Kidney (tissue), 13 donors: ENCODE measurements at regions not wholly inside any gene's neighbourhood (a gene's known extent, or its start where the extent isn't known, plus 50 kb on each side); places are given as distances from the start of the nearest gene placed in this dataset.

Experiments
- DNase-seq, 5 donors: peaks; one replicate each; pipeline ENCODE4 v3.0.0-alpha.2; 2013 to 2020
- FAIRE-seq: peaks from 2 replicates; lab custom pipeline; 2012; peaks lifted over from hg19 to GRCh38; lab: Jason Lieb, UNC
- H3K27ac ChIP-seq, 2 donors: one replicate each; pipeline ENCODE4 v1.7.0; 2013; ENCODE audit warnings: low read depth in 2 of 2, low read length in 2 of 2, inconsistent platforms in 1 of 2
- H3K27me3 ChIP-seq: one replicate; pipeline ENCODE4 v1.7.1; 2013; ENCODE audit warnings: low read length, inconsistent platforms; ENCODE audit not compliant: control insufficient read depth, insufficient read depth
- H3K36me3 ChIP-seq, 3 donors: one replicate each; pipeline versions ENCODE4 v1.7.0 to v1.7.1; 2013; ENCODE audit warnings: low read length in 3 of 3, control low read depth in 1 of 3, inconsistent platforms in 1 of 3; ENCODE audit not compliant: insufficient read depth in 3 of 3, control insufficient read depth in 2 of 3
- H3K4me1 ChIP-seq, 3 donors: one replicate each; pipeline versions ENCODE4 v1.7.0 to v1.7.1; 2013; ENCODE audit warnings: low read length in 3 of 3, inconsistent platforms in 1 of 3, low read depth in 1 of 3; ENCODE audit not compliant: control insufficient read depth in 2 of 3, insufficient read depth in 2 of 3
- H3K4me3 ChIP-seq, 3 donors: one replicate each; pipeline versions ENCODE4 v1.7.0 to v1.8.1; 2013; ENCODE audit warnings: low read length in 3 of 3, control low read depth in 1 of 3, inconsistent platforms in 1 of 3
- H3K9ac ChIP-seq, 3 donors: one replicate each; pipeline versions ENCODE4 v1.7.0 to v1.7.1; 2013; ENCODE audit warnings: low read length in 3 of 3, control low read depth in 1 of 3, inconsistent platforms in 1 of 3
- H3K9me3 ChIP-seq, 3 donors: one replicate each; pipeline versions ENCODE4 v1.7.0 to v1.7.1; 2013; ENCODE audit warnings: low read length in 3 of 3, control low read depth in 1 of 3, inconsistent platforms in 1 of 3; ENCODE audit not compliant: control insufficient read depth in 2 of 3, insufficient read depth in 1 of 3
- intact Hi-C: fragments of 100-400 bp; cut with DNase I; formaldehyde crosslinking; loops from one replicate; pipeline ENCODE4 v1.11.1; 2022
- TF ChIP-seq, protein P1 (sequence below): IDR thresholded peaks from 3 replicates; pipeline ENCODE4 v1.5.1; 2012; ENCODE audit warnings: mild to moderate bottlenecking, moderate library complexity, borderline replicate concordance; ENCODE audit not compliant: insufficient read depth; ENCODE audit errors: extremely low read depth
- donor health status: control.
- donor health status: control.
- donor health status: control.
- donor health status: control.
- donor health status: control.
- donor health status: DM: yes; HTN: yes; CAD: no.
- donor health status: Normal renal cell carcinoma (clear cell type).

DNA sequence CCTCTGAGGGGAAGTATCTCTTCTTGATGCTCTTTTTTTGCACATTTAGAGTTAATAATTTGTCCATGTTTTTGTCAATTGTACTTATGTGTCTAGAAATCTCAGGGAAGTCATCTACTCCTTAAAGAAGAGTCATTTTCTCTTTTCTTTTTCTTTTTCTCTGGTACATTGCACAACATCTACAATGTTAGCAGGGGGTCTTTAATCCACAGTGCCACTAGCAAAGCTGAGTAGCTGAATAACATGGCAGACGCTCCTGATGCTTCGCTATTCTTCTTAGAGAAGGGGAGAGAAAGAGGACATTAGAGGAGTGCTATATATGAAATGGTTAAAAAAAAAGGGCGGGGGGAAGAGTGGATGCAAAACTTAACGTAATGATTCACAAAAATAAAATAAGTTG is 399.6 kb upstream of the CWC22 start:
- Histone ChIP-seq H3K27me3 (no peaks in the 10 kb centered on the region), H3K36me3 (no peaks in the 10 kb centered on the region), H3K9me3 (no peaks in the 10 kb centered on the region), H3K27ac (no peak overlapping the region), H3K4me3 (no peak overlapping the region), H3K9ac (no peak overlapping the region), H3K4me1 (no peaks in the 10 kb centered on the region)
- intact Hi-C loops: no loop called here
- no peak for DNase-seq
- TF ChIP-seq, protein P1, sequence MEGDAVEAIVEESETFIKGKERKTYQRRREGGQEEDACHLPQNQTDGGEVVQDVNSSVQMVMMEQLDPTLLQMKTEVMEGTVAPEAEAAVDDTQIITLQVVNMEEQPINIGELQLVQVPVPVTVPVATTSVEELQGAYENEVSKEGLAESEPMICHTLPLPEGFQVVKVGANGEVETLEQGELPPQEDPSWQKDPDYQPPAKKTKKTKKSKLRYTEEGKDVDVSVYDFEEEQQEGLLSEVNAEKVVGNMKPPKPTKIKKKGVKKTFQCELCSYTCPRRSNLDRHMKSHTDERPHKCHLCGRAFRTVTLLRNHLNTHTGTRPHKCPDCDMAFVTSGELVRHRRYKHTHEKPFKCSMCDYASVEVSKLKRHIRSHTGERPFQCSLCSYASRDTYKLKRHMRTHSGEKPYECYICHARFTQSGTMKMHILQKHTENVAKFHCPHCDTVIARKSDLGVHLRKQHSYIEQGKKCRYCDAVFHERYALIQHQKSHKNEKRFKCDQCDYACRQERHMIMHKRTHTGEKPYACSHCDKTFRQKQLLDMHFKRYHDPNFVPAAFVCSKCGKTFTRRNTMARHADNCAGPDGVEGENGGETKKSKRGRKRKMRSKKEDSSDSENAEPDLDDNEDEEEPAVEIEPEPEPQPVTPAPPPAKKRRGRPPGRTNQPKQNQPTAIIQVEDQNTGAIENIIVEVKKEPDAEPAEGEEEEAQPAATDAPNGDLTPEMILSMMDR: no peak
- FAIRE-seq: no peak

DNA sequence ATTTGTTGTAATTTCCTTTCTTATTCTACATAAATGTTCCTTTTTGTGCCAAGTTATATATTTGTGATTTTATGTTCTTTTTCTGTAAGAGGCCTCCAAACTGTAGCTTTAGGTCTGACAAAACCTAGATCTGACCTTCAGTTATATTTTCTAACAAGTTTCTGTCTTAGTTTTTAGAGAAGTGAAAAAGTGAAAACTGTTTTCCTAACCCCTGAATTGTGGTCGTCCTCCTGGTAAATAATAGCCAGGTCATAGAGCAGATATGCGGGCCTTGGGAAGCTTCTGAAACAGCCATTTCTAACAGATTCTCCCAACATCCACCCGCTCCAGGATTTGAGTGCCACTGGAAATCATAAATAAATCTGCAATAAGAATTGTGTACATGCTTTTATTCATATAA is 398.4 kb upstream of the CWC22 start:
- Histone ChIP-seq H3K9ac (no peak overlapping the region), H3K36me3 (no peaks in the 10 kb centered on the region), H3K9me3 (no peaks in the 10 kb centered on the region), H3K4me1 (no peaks in the 10 kb centered on the region), H3K27ac (no peak overlapping the region), H3K27me3 (no peaks in the 10 kb centered on the region), H3K4me3 (no peak overlapping the region)
- FAIRE-seq: no peak
- intact Hi-C loops: no loop called here
- no peak for DNase-seq
- TF ChIP-seq, protein P1: no peak

DNA sequence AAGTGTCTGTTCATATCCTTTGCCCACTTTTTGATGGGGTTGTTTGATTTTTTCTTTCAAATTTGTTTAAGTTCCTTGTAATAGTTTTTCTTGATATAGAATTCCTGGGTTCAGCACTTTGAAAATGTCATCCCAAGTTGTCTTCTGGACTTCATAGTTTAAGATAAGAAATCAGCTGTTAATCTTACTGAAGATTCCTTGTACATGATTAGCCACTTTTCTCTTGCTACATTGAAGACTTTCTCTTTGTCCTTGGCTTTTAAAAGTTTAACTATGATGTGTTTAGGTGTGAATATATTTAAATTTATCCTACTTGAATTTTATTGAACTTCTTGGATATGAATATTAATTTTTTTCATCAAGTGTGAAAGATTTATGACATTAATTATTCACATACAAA is 387.2 kb upstream of the CWC22 start:
- H3K36me3 ChIP-seq: no peaks in the 10 kb centered on the region
- H3K4me3 ChIP-seq: no peak overlapping the region
- no peak overlapping the region for H3K9ac ChIP-seq
- no peaks in the 10 kb centered on the region for H3K4me1 ChIP-seq
- FAIRE-seq: no peak
- intact Hi-C loops: no loop called here
- H3K9me3 ChIP-seq: peaks cover 0 to 7% (median 0%) of the 10 kb centered on the region in 3 donors
- TF ChIP-seq, protein P1: no peak
- no peaks in the 10 kb centered on the region for H3K27me3 ChIP-seq
- DNase-seq: no peak
- no peak overlapping the region for H3K27ac ChIP-seq

DNA sequence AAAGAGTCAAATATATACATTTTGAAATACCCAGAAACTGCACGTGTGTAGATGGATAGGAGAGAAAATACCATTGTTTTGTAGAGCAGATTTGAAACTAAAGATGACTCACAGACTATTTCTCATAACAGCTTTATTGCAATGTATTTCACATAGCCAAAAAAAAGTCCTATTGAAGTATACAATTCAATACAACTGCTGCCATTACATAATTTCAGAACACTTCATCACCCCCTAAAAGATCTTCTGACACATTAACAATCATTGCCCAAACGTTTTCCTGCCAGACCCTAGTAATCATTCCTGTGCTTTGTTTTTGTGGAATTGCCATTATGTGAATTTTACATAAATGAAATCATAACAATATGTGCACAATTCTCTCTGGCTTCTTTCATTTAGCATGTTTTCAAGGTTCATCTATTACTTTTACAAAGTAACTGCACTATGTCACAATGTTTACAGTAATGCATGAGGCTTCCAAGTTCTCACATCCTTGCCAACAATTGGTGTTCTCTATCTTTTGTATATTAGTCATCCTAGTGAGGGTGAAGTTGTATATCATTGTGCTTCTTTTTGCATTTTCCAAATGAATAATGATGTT is 378.6 kb upstream of the CWC22 start:
- DNase-seq: no peak
- Histone ChIP-seq H3K9me3 (no peaks in the 10 kb centered on the region), H3K4me1 (no peaks in the 10 kb centered on the region), H3K27ac (no peak overlapping the region), H3K4me3 (no peak overlapping the region), H3K27me3 (no peaks in the 10 kb centered on the region), H3K36me3 (no peaks in the 10 kb centered on the region), H3K9ac (no peak overlapping the region)
- TF ChIP-seq, protein P1: no peak
- intact Hi-C loops: no loop called here
- FAIRE-seq: no peak
